Renal pelvis (tissue), 1 donor: ENCODE measurements at regions not wholly inside any gene's neighbourhood (a gene's known extent, or its start where the extent isn't known, plus 50 kb on each side); places are given as distances from the start of the nearest gene placed in this dataset.
A peak's percentile ranks its signal among the peaks of the same experiment; 100 is the strongest.
"Not testable (repeated sequence)": the region's sequence is repeated elsewhere in the genome, so short reads cannot be mapped to it uniquely, and the experiment has no call there.

Source experiments
- DNase-seq: peaks from one replicate; pipeline ENCODE4 v3.0.0-alpha.2; 2013

DNA sequence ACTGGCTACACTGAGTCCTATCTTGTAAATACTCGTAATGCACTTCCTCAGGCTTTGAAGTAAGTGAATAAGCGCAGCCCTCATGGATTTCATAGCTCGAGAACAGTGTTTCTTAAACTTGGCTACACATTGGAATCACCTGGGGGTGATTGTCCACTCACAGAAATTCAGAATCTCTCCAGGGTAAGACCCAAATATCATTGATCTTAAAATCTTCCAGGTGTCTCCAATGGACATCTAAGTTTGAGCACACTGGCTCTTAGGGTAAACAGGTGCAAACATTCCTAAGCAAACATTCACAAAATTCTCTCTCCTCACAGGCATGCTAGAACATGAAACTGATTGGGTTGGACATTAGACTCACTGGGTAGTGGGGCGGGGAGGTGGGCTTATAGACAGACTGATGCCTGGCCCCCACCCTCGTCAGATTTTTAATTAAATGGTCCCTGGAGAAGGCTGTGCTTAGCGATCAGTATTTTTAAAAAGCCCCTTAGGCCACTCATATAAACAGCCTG is 279.7 kb upstream of the TBL1XR1 start:
- no peak for DNase-seq

DNA sequence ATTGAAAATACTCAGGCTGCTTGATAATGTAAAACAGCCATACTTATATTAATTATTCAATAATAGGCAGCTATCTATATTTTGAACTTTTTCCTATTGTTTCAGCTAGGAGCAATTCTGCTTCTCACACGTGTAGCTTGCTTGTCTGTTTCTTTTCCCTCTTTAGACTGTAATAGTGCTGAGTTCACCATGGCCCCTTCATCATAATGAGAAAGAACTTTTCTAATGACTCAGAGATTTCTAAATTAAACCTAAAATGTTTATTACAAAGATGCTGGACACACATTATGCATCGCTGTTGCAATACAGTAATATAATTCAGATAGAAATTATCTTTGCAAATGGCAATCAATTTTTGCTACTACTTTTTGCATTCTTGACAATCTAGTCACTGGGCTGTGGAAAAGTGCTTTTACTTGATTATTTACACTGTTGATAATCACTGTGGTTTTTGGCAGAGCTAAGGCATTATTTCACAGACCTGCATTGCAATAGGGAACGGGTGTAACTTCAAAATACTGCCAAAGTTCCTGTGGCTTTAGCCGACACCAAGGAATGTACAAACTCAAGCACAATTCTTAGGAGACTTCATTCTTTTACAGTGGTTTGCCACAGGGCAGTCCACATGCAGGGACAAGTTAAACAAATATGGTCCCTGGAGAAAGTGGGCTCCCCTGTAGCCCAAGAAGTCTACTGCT is 281.0 kb upstream of the TBL1XR1 start:
- DNase-seq, result peak; percentile 47

GRCh38 chr3:177479630-177480029 is 282.3 kb upstream of the TBL1XR1 start:
- no peak for DNase-seq

DNA sequence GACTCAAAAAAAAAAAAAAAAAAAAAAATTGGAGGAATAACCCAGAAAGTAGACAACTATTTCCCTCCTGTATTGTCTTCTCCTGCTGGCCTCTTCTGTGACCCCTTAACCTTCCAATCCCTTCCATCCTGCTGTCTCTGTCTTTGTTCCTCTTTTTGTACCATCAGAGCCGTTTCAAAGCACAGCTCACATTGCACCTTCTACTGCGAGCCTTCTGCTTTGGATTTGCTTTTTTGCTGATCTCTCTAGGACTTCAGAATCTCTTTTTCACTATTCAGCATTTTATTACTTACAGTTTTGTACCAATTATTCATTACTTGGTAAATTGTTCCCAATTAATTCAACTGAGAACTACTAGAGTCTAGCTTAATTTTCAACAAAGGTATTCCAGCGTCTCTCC is 284.0 kb upstream of the TBL1XR1 start:
- no peak for DNase-seq

DNA sequence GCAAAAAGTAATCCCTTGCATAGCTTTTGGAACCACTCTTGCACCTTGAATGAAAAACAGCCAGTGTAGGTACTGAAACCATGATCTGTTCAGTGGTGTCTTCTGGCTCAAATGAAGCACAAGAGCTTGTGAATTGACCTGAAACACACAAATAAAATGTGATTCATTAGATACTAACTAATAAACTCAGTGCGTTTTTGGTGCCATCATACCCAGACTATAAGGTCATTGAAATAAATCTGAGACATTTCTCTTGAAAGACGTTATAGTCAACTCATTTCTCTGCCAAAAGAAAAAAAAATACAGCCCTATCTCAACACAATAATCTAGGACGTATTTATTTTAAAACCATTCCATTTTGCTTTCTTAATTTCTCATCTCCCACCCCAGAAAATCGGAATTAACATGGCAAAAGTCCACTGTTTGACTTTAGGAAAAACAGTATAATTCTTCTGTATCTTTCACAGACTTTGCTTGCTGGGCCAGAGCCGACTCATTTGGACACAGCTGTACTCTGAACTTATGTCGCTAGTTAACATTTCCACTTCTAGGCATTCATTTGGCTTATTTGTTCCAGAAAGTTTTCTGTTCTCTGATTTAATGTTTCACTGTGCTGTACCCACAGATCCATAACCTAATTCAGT is 284.9 kb upstream of the TBL1XR1 start:
- DNase-seq, result no peak

DNA sequence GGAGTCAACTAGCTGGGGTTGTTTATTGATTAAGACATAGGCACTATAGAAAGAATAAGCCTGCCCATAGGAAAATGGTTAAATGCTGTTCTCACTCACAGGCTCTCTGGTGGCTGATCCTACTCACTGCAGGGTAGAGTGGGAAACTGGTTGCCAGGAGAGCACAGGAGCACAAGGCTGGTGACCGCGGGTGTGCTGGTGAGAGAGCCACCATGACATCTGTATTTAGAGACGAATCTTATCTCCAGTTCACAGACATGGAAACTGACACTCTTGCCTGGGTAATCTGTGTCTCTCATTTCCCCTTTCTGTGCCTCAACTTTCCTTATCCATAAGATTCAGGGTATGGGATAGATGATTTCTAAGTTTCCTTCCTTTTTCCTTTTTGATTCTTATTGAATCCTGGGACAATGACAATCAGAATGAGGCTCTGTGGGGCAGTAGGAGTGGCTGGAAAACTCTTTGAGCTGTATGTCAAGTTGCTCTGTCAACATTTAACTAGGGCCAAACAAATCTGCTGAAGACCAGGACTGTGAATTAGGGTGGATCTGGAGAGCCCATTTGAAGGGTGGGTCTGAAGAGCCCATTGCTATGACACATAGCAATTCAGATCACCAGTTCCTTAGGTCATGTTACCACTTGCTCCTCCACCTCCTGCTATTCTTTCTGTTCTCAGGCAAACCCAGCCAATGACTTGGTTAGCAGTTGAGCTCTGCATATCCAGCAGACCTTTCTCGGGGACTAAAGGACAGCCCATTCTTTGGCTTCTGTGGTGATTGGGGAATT is 286.1 kb upstream of the TBL1XR1 start:
- no peak for DNase-seq

- no peak for DNase-seq
Measured at GRCh38 chr3:177484206-177484605, 286.9 kb upstream of the TBL1XR1 start.

GRCh38 chr3:177484926-177485325 is 287.6 kb upstream of the TBL1XR1 start:
- no peak for DNase-seq

GRCh38 chr3:177487635-177488186 is 290.4 kb upstream of the TBL1XR1 start:
- DNase-seq, result no peak

GRCh38 chr3:177488740-177489139 is 291.5 kb upstream of the TBL1XR1 start:
- DNase-seq, result no peak

- DNase-seq, result no peak
Measured at GRCh38 chr3:177490626-177491025, 293.3 kb upstream of the TBL1XR1 start.

DNA sequence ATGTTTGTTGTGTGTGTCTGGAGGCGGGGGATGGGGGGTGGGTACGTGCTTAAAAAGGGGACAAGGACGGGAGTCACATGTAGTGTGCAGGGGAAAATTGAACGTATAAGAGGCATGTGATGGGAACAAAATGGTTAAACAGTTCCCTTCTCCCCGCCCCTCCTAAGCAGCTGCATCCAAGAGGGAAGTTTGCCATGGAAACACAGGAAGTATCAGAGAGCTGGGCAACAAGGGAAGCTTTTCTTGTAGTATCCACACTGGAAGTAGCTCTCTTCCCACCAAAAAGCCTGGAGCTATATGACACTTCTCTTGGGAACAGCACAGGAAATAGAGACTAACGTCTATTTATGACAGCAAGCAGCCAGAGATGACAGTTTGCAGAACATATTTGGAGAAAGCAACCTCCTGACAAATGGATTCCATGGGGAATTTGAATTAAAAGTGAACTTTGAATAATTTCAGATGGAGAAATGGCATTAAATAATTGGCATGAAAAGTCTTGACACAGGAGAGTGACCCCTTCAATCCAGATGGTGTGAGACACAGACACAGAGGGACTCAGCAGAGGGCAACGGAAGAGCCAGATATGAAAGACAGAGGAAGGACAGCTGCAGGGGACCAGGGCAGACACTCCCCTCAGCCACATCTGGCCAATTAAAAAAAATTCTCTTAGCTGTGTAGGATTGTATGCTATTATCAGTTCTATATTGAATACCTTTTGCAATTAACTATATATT is 294.2 kb upstream of the TBL1XR1 start:
- peak; percentile 64 for DNase-seq

DNA sequence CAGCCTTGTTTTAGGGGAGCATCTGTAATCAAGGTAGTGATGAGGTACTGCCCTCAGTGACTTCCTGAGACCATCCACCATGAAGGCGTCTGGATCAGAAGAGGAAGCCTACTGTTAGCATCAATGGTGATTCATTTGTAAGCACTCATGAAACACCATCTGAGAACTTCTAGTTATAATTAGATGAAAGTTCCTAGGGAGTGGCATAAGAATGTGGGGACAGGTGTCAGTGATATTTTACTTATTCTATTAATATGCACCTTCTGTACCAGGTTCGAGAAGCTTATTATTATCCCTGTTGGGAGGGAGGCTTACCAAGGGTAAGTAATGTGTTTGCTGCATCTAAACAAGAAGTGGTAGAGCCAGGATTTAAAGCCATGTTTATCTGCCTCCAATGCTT is 295.8 kb upstream of the TBL1XR1 start:
- no peak for DNase-seq

- DNase-seq, result no peak
Measured at GRCh38 chr3:177494216-177494615, 296.9 kb upstream of the TBL1XR1 start.

GRCh38 chr3:177495566-177495965 is 298.3 kb upstream of the TBL1XR1 start:
- DNase-seq, result no peak

DNA sequence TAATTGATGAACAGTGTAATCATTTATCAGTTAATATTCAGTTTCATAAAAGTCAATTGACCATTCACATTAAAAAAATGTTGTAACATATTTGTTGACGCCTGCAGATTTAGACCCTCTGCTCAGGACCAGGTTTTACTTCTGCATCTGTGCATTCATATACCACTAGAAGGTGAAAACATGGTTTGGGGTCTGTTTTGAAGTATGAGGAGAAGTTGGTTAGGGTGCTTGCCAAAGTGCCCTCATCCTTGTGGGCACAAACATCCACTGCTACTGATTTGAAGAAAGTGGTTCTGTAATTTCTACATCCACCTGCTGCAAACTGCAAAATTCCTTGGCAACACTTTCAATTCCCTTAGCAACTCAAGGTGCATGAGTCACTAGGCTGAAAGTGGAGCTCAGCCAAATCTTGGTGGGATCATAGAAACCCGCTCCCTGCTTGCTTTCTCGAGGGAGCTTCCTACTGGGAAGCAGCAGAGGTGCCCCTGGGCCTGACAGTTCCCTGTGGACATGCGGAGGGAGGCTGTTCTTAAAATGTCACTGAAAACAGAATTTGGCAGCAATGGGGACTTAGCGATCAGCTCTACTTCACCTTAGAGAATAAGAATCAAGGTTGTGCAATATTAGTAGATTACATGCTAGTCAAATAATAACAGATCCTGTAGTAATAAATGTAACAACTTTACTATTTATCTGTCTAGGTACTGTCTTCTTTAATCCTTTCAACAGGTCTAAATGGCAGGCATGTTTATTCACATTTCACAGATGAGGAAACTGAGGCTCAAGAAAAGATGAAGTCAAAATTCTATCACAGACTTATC is 301.0 kb upstream of the TBL1XR1 start:
- no peak for DNase-seq

- DNase-seq, result not testable (repeated sequence)
Measured at GRCh38 chr3:177499039-177499438, 301.8 kb upstream of the TBL1XR1 start.

- no peak for DNase-seq
Measured at GRCh38 chr3:177499779-177500423, 302.6 kb upstream of the TBL1XR1 start.

DNA sequence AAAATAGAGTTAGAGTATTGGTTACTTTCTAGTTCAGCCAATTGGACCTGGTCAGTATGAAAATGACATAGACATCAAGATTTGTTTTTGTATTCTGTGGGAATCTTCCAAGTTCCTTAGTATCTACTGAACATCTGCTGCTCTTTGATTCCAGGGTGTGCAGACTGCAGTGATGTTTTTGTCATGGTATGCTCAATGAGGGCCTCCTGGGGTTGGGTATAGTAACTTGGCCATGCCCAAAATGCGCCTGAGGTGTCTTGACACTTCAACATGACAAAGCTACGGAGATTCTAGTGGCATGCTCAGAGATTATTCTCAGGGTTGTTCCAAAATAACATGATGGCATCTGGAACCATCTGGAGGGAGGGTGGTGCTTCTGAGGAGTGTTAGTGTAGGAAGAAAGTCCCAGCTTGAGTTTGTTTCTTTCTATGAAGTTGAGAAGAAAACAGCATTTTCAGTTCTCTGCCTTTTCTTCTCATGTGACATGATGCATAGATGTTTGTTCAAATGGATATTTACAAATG is 313.5 kb upstream of the TBL1XR1 start:
- DNase-seq, result no peak
